H1 (cell line): ENCODE measurements at regions not wholly inside any gene's neighbourhood (a gene's known extent, or its start where the extent isn't known, plus 50 kb on each side); places are given as distances from the start of the nearest gene placed in this dataset.

Source experiments
- CTCF ChIP-seq, 3 experiments: IDR thresholded peaks; 1 replicate in 2 of 3; 2 replicates in 1 of 3; pipeline versions ENCODE4 v1.5.1 to v1.6.1; 2011; ENCODE audit warnings: low read length in 3 of 3, mild to moderate bottlenecking in 3 of 3, inconsistent platforms in 2 of 3, low read depth in 1 of 3, moderate library complexity in 1 of 3; ENCODE audit not compliant: insufficient read depth in 1 of 3; ENCODE audit errors: control extremely low read depth in 1 of 3
- EGR1 ChIP-seq: IDR thresholded peaks from 2 replicates; pipeline ENCODE4 v1.6.1; 2011; ENCODE audit warnings: low read depth, low read length, borderline replicate concordance
- EZH2 ChIP-seq: fragments of 200-600 bp; sonication (generic); IDR thresholded peaks from 2 replicates; pipeline ENCODE4 v1.7.1; 2012; ENCODE audit warnings: low read depth, mild to moderate bottlenecking, moderate library complexity, low read length, inconsistent platforms; ENCODE audit not compliant: severe bottlenecking
- POLR2A ChIP-seq, 2 experiments: IDR thresholded peaks; 1 replicate in 1 of 2; 2 replicates in 1 of 2; pipeline ENCODE4 v1.6.1; 2011; ENCODE audit warnings: low read depth in 2 of 2, low read length in 2 of 2, mild to moderate bottlenecking in 2 of 2; ENCODE audit errors: control extremely low read depth in 1 of 2
- POLR2AphosphoS5 ChIP-seq: IDR thresholded peaks from 2 replicates; pipeline ENCODE4 v1.6.1; 2011; ENCODE audit warnings: low read depth, low read length
- RFX5 ChIP-seq: IDR thresholded peaks from 2 replicates; pipeline ENCODE4 v1.6.1; 2011; ENCODE audit warnings: low read depth, low read length, improper control_type of control experiment, borderline replicate concordance
- TAF1 ChIP-seq: IDR thresholded peaks from 2 replicates; pipeline ENCODE4 v1.6.1; 2011; ENCODE audit warnings: mild to moderate bottlenecking, low read depth, low read length
- TAF7 ChIP-seq: optimal IDR thresholded peaks from 2 replicates; pipeline ENCODE3; 2011; ENCODE audit warnings: low read depth, mild to moderate bottlenecking, inconsistent platforms, low read length, moderate library complexity, borderline replicate concordance
- TBP ChIP-seq: IDR thresholded peaks from 2 replicates; pipeline ENCODE4 v1.6.1; 2011; ENCODE audit warnings: low read depth, low read length, improper control_type of control experiment
- TEAD4 ChIP-seq: IDR thresholded peaks from 2 replicates; pipeline ENCODE4 v1.6.1; 2012; ENCODE audit warnings: low read depth, low read length, inconsistent platforms, mixed read lengths

- TF ChIP-seq TAF1 (no peak), CTCF (IDR thresholded peaks at IDR 0.05; ENCODE audit: control extremely low read depth in 1 of 3, insufficient read depth in 1 of 3, low read depth in 1 of 3, low read length in 3 of 3) (no peak), TAF7 (no peak), POLR2A (IDR thresholded peaks at IDR 0.05; ENCODE audit: control extremely low read depth in 1 of 2, low read depth in 2 of 2, low read length in 2 of 2) (no peak), RFX5 (no peak), POLR2AphosphoS5 (no peak), TEAD4 (no peak), EGR1 (no peak), TBP (no peak), EZH2 (no peak)
Measured at GRCh38 chr5:56454219-56454862, 221.2 kb upstream of the ANKRD55 start.
